GM10266 (cell line): ENCODE measurements at regions not wholly inside any gene's neighbourhood (a gene's known extent, or its start where the extent isn't known, plus 50 kb on each side); places are given as distances from the start of the nearest gene placed in this dataset.

Experiments
- DNase-seq: peaks from one replicate; pipeline ENCODE4 v3.0.0; 2012; ENCODE audit errors: extremely low spot score
- CTCF ChIP-seq: IDR thresholded peaks from 2 replicates; pipeline ENCODE4 v1.5.1; 2012; ENCODE audit warnings: mild to moderate bottlenecking, low read depth; ENCODE audit not compliant: control insufficient read depth, insufficient read depth; ENCODE audit errors: missing control alignments

- no peak for TF ChIP-seq CTCF
- no peak for DNase-seq
These were observed 197.4 kb upstream of the MAP3K1 start for GRCh38 chr5:56617998-56618397.

- TF ChIP-seq CTCF, result no peak
- no peak for DNase-seq
These were observed 198.7 kb upstream of the MAP3K1 start for GRCh38 chr5:56616454-56617160.

DNA sequence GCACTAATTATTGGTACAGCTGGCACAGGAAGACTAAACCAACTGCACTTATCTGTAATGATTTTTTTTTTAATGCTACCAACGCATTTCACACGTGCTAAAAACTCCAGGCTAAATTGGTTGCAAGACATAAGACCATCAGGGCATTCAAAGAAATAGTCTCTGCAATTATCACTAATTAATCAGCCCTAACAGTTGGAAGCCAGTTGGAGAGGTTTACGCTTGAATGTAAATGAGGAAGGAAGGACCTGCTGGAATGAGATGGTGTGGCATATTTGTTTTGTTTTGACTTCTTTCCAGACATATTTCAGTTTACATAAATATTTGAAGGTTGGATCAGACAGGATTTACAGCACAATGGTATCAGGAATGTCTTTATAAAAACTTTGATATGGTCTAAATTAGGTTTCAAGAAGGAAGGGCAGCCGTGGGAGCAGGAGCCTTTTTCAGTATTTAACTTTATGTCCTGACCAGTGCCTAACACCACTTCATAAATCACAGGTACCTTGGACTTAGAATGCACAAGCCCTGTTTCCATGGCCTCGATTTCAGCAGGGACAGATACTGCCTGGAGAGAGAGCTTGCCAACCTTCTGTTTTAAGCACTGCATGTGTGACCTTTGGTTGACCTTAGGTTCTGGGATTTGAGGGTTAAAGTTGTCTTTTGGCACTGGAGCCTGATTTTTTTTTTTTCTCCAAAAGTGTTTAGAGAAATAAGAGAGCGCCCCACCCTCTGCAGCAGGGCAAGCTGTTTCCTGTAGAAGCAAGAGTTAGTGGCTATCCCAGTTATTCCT is 199.8 kb upstream of the MAP3K1 start:
- no peak for DNase-seq
- no peak for TF ChIP-seq CTCF

GRCh38 chr5:56612759-56613158 is 202.6 kb upstream of the MAP3K1 start:
- no peak for DNase-seq
- no peak for TF ChIP-seq CTCF

DNA sequence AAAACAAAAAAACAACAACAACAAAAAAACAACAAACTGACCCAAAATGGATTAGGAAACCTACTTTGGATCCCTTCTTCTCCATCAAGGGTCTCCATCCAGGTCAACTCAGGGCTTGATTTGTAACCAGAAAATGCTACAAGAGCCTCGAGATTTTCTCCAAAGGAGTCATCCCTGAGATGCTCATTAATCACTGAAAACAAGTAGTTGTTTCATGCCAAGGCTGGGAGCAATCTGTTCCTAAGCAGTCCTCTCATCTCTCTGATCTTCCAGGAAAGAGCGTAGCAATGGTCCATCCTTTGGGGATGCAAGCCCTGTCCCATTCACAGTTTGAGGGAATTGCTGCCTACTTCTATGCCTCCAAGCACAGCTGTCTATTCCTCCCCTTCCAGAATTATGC is 203.0 kb upstream of the MAP3K1 start:
- no peak for TF ChIP-seq CTCF
- no peak for DNase-seq

GRCh38 chr5:56610093-56610698 is 205.2 kb upstream of the MAP3K1 start:
- DNase-seq, result no peak
- TF ChIP-seq CTCF, result no peak
